Parathyroid adenoma (tissue), 2 donors: ENCODE measurements at regions not wholly inside any gene's neighbourhood (a gene's known extent, or its start where the extent isn't known, plus 50 kb on each side); places are given as distances from the start of the nearest gene placed in this dataset.

Experiments used
- H2AFZ ChIP-seq: fragments of 300-600 bp; sonication (generic); one replicate; pipeline ENCODE4 v1.7.0; 2017; ENCODE audit warnings: antibody characterized with exemption, mild to moderate bottlenecking
- H3K27ac ChIP-seq: fragments of 300-600 bp; sonication (generic); one replicate; pipeline ENCODE4 v1.7.0; 2017
- H3K27me3 ChIP-seq: fragments of 300-600 bp; sonication (generic); one replicate; pipeline ENCODE4 v1.7.0; 2017; ENCODE audit warnings: low read length; ENCODE audit not compliant: control insufficient read depth, insufficient read depth
- H3K36me3 ChIP-seq: fragments of 300-600 bp; sonication (generic); one replicate; pipeline ENCODE4 v1.7.0; 2017; ENCODE audit warnings: low read length; ENCODE audit not compliant: control insufficient read depth, insufficient read depth
- H3K4me1 ChIP-seq: fragments of 300-600 bp; sonication (generic); one replicate; pipeline ENCODE4 v1.7.0; 2017; ENCODE audit warnings: control low read depth
- H3K4me2 ChIP-seq: fragments of 300-600 bp; sonication (generic); one replicate; pipeline ENCODE4 v1.7.0; 2017; ENCODE audit warnings: low read length
- H3K4me3 ChIP-seq: fragments of 300-600 bp; sonication (generic); one replicate; pipeline ENCODE4 v1.7.0; 2017; ENCODE audit warnings: low read depth, low read length
- H3K79me2 ChIP-seq: fragments of 300-600 bp; sonication (generic); one replicate; pipeline ENCODE4 v1.7.0; 2017; ENCODE audit warnings: control low read depth
- H3K9ac ChIP-seq: fragments of 300-600 bp; sonication (generic); one replicate; pipeline ENCODE4 v1.7.0; 2017; ENCODE audit warnings: mild to moderate bottlenecking
- H3K9me3 ChIP-seq: fragments of 300-600 bp; sonication (generic); one replicate; pipeline ENCODE4 v1.7.0; 2017; ENCODE audit warnings: low read length; ENCODE audit not compliant: control insufficient read depth
- TF ChIP-seq, protein P1 (sequence below): fragments of 300-600 bp; sonication (generic); IDR thresholded peaks from one replicate; pipeline ENCODE4 v1.7.0; 2017; ENCODE audit warnings: antibody characterized with exemption, mild to moderate bottlenecking
- donor health status: primary hyperparathyroidism.

DNA sequence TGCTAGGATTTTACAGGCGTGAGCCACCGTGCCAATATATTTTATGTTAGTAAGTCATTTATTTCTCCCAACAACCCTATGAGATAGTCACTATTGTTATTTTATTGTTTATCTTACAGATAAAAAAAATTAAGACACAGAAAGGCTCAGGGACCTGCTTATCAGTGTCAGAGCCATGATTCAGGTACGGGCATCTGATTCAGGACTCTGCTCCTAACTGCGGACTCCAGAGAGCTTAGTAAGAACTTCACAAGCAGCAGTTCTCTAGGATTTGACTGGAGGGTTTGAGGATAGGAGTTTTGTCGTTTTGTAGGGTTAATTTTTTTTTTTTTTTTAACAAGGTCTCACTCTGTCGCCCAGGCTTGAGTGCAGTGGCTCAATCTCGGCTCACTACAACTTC lies 174.2 kb downstream of the BCL11A start:
- TF ChIP-seq, protein P1, sequence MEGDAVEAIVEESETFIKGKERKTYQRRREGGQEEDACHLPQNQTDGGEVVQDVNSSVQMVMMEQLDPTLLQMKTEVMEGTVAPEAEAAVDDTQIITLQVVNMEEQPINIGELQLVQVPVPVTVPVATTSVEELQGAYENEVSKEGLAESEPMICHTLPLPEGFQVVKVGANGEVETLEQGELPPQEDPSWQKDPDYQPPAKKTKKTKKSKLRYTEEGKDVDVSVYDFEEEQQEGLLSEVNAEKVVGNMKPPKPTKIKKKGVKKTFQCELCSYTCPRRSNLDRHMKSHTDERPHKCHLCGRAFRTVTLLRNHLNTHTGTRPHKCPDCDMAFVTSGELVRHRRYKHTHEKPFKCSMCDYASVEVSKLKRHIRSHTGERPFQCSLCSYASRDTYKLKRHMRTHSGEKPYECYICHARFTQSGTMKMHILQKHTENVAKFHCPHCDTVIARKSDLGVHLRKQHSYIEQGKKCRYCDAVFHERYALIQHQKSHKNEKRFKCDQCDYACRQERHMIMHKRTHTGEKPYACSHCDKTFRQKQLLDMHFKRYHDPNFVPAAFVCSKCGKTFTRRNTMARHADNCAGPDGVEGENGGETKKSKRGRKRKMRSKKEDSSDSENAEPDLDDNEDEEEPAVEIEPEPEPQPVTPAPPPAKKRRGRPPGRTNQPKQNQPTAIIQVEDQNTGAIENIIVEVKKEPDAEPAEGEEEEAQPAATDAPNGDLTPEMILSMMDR: no peak
- Histone ChIP-seq H3K9ac (no peak overlapping the region), H3K4me2 (no peak overlapping the region), H2AFZ (no peak overlapping the region), H3K27ac (no peak overlapping the region), H3K4me1 (no peaks in the 10 kb centered on the region), H3K27me3 (no peaks in the 10 kb centered on the region), H3K9me3 (no peaks in the 10 kb centered on the region), H3K4me3 (no peak overlapping the region), H3K36me3 (no peaks in the 10 kb centered on the region), H3K79me2 (no peaks in the 10 kb centered on the region)

DNA sequence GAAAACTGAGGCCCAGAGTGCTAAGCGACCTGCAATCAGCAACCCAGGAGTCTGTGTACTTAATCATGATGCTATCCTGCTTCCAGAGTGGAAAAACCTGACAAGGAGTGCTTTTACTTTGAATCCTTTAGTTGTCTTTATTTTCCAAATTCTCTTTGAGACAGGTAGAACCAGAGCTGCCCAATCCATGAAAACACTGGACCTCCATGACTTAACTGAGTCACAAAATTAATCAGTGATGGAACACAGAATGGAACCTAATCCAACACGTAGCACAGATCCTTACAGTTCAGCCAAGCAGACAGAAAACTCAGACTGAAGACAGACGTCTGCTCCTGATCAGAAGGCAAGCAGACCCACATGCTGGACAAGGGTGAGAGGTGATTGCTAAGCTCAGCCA lies 175.6 kb downstream of the BCL11A start:
- no peaks in the 10 kb centered on the region for H3K36me3 ChIP-seq
- H3K4me3 ChIP-seq: no peak overlapping the region
- no peak overlapping the region for H3K27ac ChIP-seq
- no peaks in the 10 kb centered on the region for H3K4me1 ChIP-seq
- no peaks in the 10 kb centered on the region for H3K79me2 ChIP-seq
- no peak overlapping the region for H2AFZ ChIP-seq
- H3K27me3 ChIP-seq: no peaks in the 10 kb centered on the region
- H3K9ac ChIP-seq: no peak overlapping the region
- H3K4me2 ChIP-seq: no peak overlapping the region
- TF ChIP-seq, protein P1: no peak
- no peaks in the 10 kb centered on the region for H3K9me3 ChIP-seq

DNA sequence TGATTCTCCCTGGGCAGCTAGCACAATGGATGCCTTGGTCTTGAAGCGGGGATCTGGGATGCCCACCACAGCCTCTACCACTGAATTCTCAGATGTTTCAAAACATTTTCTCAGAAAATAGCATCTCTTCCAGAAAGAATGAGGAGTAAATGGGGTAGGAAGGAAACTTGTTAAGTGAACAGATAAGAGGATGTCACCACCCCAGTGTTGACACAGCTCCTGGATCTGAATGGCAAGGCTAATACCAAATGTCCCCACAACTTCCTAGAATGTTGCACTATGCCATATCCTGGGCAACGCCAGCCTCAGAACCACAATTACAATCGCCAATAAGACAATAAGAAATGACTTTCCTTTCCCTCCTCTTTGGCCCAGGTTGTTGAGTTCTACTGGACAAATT lies 177.2 kb downstream of the BCL11A start:
- H3K4me2 ChIP-seq: no peak overlapping the region
- TF ChIP-seq, protein P1: no peak

DNA sequence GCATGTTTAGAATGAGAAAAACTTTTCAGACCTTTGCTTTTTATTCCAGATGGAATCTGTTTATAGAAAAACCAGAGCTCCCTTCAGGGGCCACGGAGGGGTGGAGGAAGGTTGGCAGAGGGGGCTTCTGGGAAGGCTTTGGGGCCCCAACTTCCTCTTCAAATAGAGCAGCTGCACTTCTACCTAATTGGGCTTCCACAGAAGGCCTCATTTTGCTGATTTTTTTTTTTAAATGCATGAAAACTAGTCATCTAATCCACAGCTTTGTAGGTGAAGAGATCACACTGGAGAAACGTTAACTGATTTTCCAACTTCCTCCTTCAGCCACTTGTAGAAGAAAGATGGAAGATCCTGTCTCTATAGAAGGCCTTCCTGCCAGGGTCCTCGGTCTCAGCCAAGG lies 181.8 kb downstream of the BCL11A start:
- no peaks in the 10 kb centered on the region for H3K27me3 ChIP-seq
- H3K36me3 ChIP-seq: no peaks in the 10 kb centered on the region
- no peak overlapping the region for H3K9ac ChIP-seq
- H2AFZ ChIP-seq: no peak overlapping the region
- no peaks in the 10 kb centered on the region for H3K79me2 ChIP-seq
- no peaks in the 10 kb centered on the region for H3K4me1 ChIP-seq
- H3K9me3 ChIP-seq: no peaks in the 10 kb centered on the region
- H3K4me3 ChIP-seq: no peak overlapping the region
- TF ChIP-seq, protein P1: no peak
- no peak overlapping the region for H3K27ac ChIP-seq
- H3K4me2 ChIP-seq: no peak overlapping the region

More for the DNA sequence above, 177.2 kb downstream of the BCL11A start:
- H3K36me3 ChIP-seq: no peaks in the 10 kb centered on the region
- no peak overlapping the region for H3K27ac ChIP-seq
- H3K4me3 ChIP-seq: no peak overlapping the region
- no peak overlapping the region for H2AFZ ChIP-seq
- no peak overlapping the region for H3K9ac ChIP-seq
- no peaks in the 10 kb centered on the region for H3K9me3 ChIP-seq
- no peaks in the 10 kb centered on the region for H3K79me2 ChIP-seq
- H3K4me1 ChIP-seq: no peaks in the 10 kb centered on the region
- no peaks in the 10 kb centered on the region for H3K27me3 ChIP-seq

DNA sequence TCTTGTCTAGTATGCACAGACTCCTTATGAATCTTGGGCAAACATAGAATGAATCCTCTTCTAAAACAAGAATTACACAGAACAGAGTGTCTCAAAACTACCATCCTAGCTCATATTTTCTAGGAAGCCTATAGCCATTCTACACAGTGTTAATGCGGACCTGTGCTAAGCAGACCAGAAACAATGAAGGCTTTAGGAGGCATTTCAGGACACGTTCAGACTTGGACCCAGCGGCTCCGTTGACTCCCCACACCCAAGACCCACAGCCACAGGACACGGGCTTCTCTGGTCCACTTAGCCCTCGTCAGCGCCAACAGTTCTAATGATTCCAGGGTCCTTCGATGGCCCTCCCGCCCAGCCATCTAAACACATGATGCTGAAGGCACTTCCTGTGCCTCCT lies 182.2 kb downstream of the BCL11A start:
- Histone ChIP-seq H3K27ac (no peak overlapping the region), H3K9me3 (no peaks in the 10 kb centered on the region), H3K4me1 (no peaks in the 10 kb centered on the region), H2AFZ (no peak overlapping the region), H3K9ac (no peak overlapping the region), H3K27me3 (no peaks in the 10 kb centered on the region), H3K4me3 (no peak overlapping the region), H3K36me3 (no peaks in the 10 kb centered on the region), H3K79me2 (no peaks in the 10 kb centered on the region), H3K4me2 (no peak overlapping the region)
- TF ChIP-seq, protein P1: no peak
